ENCODE measurements at regions not wholly inside any gene's neighbourhood (a gene's known extent, or its start where the extent isn't known, plus 50 kb on each side); places are given as distances from the start of the nearest gene placed in this dataset.

DNA sequence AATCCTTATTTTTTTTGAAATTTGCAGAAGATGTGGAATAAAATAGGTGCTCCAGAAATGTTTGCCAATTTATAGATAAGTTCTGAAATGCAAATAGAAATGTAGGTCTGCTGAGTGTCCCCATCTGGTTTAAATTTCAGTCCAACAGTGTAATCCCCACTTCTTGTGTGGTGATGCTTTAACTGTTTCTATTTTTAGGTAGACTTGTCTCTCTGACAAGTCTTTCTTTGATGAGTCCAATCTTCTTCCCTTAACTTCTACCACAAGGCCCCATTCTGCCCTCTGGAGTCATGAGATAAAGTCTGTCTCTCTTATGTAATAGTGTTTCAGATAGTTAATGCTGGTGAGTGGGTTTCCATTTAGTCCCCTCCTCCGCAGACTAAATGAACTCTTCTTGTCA, 390.4 kb downstream of the RFC3 start:
- Histone ChIP-seq H3K27me3 (ENCODE audit: low read depth, low read length) (no peaks in the 10 kb centered on the region), H3K27ac (ENCODE audit: low read length) (no peak overlapping the region), H2AFZ (ENCODE audit: low read depth, low read length) (no peak overlapping the region), H3K36me3 (replicated peaks; ENCODE audit: low read depth, low read length) (no peaks in the 10 kb centered on the region), H3K9me3 (ENCODE audit: insufficient read depth, low read length) (no peaks in the 10 kb centered on the region), H3K4me3 (ENCODE audit: low read length) (no peak overlapping the region), H3K9ac (ENCODE audit: low read length) (no peak overlapping the region), H3K4me2 (ENCODE audit: low read length) (no peak overlapping the region), H3K4me1 (ENCODE audit: low read length) (no peaks in the 10 kb centered on the region), H4K20me1 (ENCODE audit: insufficient read depth, low read length) (no peaks in the 10 kb centered on the region), H3K79me2 (ENCODE audit: low read length) (no peaks in the 10 kb centered on the region)
- no peak for TF ChIP-seq EZH2phosphoT487 (IDR thresholded peaks at IDR 0.05; ENCODE audit: low read depth)
- TF ChIP-seq, protein P1, sequence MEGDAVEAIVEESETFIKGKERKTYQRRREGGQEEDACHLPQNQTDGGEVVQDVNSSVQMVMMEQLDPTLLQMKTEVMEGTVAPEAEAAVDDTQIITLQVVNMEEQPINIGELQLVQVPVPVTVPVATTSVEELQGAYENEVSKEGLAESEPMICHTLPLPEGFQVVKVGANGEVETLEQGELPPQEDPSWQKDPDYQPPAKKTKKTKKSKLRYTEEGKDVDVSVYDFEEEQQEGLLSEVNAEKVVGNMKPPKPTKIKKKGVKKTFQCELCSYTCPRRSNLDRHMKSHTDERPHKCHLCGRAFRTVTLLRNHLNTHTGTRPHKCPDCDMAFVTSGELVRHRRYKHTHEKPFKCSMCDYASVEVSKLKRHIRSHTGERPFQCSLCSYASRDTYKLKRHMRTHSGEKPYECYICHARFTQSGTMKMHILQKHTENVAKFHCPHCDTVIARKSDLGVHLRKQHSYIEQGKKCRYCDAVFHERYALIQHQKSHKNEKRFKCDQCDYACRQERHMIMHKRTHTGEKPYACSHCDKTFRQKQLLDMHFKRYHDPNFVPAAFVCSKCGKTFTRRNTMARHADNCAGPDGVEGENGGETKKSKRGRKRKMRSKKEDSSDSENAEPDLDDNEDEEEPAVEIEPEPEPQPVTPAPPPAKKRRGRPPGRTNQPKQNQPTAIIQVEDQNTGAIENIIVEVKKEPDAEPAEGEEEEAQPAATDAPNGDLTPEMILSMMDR (IDR thresholded peaks at IDR 0.05; ENCODE audit: low read depth, low read length) = no peak

DNA sequence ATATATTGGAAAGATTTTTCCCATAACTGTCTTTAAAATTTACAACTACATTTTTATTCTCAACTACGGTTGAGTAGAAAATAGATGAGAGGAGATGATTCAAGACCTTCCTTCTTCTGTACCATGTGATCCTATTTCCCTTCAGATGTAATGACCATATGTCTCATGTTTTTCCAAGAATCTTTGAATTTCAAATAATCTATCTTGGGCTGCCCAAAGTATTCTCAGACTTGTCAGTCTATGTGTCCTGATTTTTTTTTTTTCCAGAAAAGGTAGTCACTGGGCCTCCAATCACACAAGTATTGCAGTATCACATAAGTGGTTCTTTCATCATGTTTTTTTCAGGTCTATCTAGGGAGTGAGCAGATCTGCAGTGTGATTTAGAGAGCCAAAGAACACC, 392.4 kb downstream of the RFC3 start:
- Histone ChIP-seq H3K9me3 (ENCODE audit: insufficient read depth, low read length) (no peaks in the 10 kb centered on the region), H3K9ac (ENCODE audit: low read length) (no peak overlapping the region), H3K4me1 (ENCODE audit: low read length) (no peaks in the 10 kb centered on the region), H3K4me2 (ENCODE audit: low read length) (no peak overlapping the region), H3K79me2 (ENCODE audit: low read length) (no peaks in the 10 kb centered on the region), H3K27me3 (ENCODE audit: low read depth, low read length) (no peaks in the 10 kb centered on the region), H3K36me3 (replicated peaks; ENCODE audit: low read depth, low read length) (no peaks in the 10 kb centered on the region), H2AFZ (ENCODE audit: low read depth, low read length) (no peak overlapping the region), H4K20me1 (ENCODE audit: insufficient read depth, low read length) (no peaks in the 10 kb centered on the region), H3K4me3 (ENCODE audit: low read length) (no peak overlapping the region), H3K27ac (ENCODE audit: low read length) (no peak overlapping the region)
- TF ChIP-seq EZH2phosphoT487 (IDR thresholded peaks at IDR 0.05; ENCODE audit: low read depth) = no peak
- TF ChIP-seq, protein P1 (IDR thresholded peaks at IDR 0.05; ENCODE audit: low read depth, low read length) = no peak

DNA sequence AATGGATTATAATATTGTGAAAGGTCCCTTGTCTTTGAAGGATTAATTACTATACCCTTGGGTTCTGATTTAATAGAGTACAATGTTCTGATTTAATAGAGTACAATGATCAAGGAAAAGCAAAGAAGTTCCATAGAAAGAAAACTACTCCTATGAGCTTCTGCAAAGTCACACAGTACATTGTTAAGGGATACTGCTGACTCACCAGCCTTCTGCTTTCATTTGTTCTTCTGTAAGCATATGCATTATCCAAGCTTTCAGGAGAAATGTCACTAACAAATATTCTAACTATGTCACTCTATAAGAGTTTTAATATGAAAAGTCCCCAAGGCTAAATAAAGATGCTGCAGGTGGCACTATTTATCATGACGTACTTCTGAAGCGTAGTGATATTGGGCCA, 396.7 kb downstream of the RFC3 start:
- TF ChIP-seq, protein P1 (IDR thresholded peaks at IDR 0.05; ENCODE audit: low read depth, low read length) = no peak
- no peak for TF ChIP-seq EZH2phosphoT487 (IDR thresholded peaks at IDR 0.05; ENCODE audit: low read depth)
- H3K27ac ChIP-seq (ENCODE audit: low read length) = no peak overlapping the region
- H3K9ac ChIP-seq (ENCODE audit: low read length) = no peak overlapping the region

GRCh38 chr13:34216256-34216655, 398.3 kb downstream of the RFC3 start:
- no peaks in the 10 kb centered on the region for H3K9me3 ChIP-seq (ENCODE audit: insufficient read depth, low read length)
- H3K79me2 ChIP-seq (ENCODE audit: low read length) = no peaks in the 10 kb centered on the region
- no peaks in the 10 kb centered on the region for H3K36me3 ChIP-seq (replicated peaks; ENCODE audit: low read depth, low read length)
- no peak overlapping the region for H3K4me2 ChIP-seq (ENCODE audit: low read length)
- no peak overlapping the region for H3K9ac ChIP-seq (ENCODE audit: low read length)
- no peaks in the 10 kb centered on the region for H4K20me1 ChIP-seq (ENCODE audit: insufficient read depth, low read length)
- TF ChIP-seq, protein P1 (IDR thresholded peaks at IDR 0.05; ENCODE audit: low read depth, low read length) = no peak
- no peak for TF ChIP-seq EZH2phosphoT487 (IDR thresholded peaks at IDR 0.05; ENCODE audit: low read depth)
- H3K27me3 ChIP-seq (ENCODE audit: low read depth, low read length) = no peaks in the 10 kb centered on the region
- H3K27ac ChIP-seq (ENCODE audit: low read length) = no peak overlapping the region
- no peaks in the 10 kb centered on the region for H3K4me1 ChIP-seq (ENCODE audit: low read length)
- H2AFZ ChIP-seq (ENCODE audit: low read depth, low read length) = no peak overlapping the region
- H3K4me3 ChIP-seq (ENCODE audit: low read length) = no peak overlapping the region

More for the DNA sequence above, 396.7 kb downstream of the RFC3 start:
- Histone ChIP-seq H4K20me1 (ENCODE audit: insufficient read depth, low read length) (no peaks in the 10 kb centered on the region), H3K36me3 (replicated peaks; ENCODE audit: low read depth, low read length) (no peaks in the 10 kb centered on the region), H3K4me2 (ENCODE audit: low read length) (no peak overlapping the region), H3K4me3 (ENCODE audit: low read length) (no peak overlapping the region), H3K4me1 (ENCODE audit: low read length) (no peaks in the 10 kb centered on the region), H3K79me2 (ENCODE audit: low read length) (no peaks in the 10 kb centered on the region), H3K9me3 (ENCODE audit: insufficient read depth, low read length) (no peaks in the 10 kb centered on the region), H3K27me3 (ENCODE audit: low read depth, low read length) (no peaks in the 10 kb centered on the region), H2AFZ (ENCODE audit: low read depth, low read length) (no peak overlapping the region)

All from OCI-LY3 (cell line).